OCI-LY1 (cell line): ENCODE measurements at regions not wholly inside any gene's neighbourhood (a gene's known extent, or its start where the extent isn't known, plus 50 kb on each side); places are given as distances from the start of the nearest gene placed in this dataset.

Source experiments
- H2AFZ ChIP-seq: fragments of 200-600 bp; sonication (generic), shearing (Covaris generic); 2 replicates; pipeline ENCODE4 v1.6.0; 2014; ENCODE audit warnings: antibody characterized with exemption, mild to moderate bottlenecking, low read length
- H3F3A ChIP-seq: fragments of 200-600 bp; sonication (generic), shearing (Covaris generic); 2 replicates; pipeline ENCODE4 v1.6.0; 2014; ENCODE audit warnings: mild to moderate bottlenecking, antibody characterized with exemption, low read length, moderate library complexity; ENCODE audit not compliant: insufficient read depth
- H3K27ac ChIP-seq: fragments of 200-600 bp; sonication (generic); 2 replicates; pipeline ENCODE4 v1.5.1; 2014; ENCODE audit warnings: low read length, mixed run types, mild to moderate bottlenecking, low read depth; ENCODE audit not compliant: poor library complexity, severe bottlenecking
- H3K27me3 ChIP-seq: fragments of 200-600 bp; sonication (generic); 2 replicates; pipeline ENCODE4 v1.6.0; 2014; ENCODE audit warnings: antibody characterized with exemption, mild to moderate bottlenecking, low read length, moderate library complexity; ENCODE audit not compliant: insufficient read depth
- H3K36me3 ChIP-seq: fragments of 200-600 bp; sonication (generic); 2 replicates; pipeline ENCODE4 v1.6.1; 2014; ENCODE audit warnings: mild to moderate bottlenecking, antibody characterized with exemption, low read length, moderate library complexity, mixed read lengths; ENCODE audit not compliant: insufficient read depth
- H3K4me1 ChIP-seq: fragments of 200-600 bp; sonication (generic); 2 replicates; pipeline ENCODE4 v1.5.1; 2014; ENCODE audit warnings: mild to moderate bottlenecking, low read length, moderate library complexity; ENCODE audit not compliant: insufficient read depth, severe bottlenecking
- H3K4me2 ChIP-seq: fragments of 200-600 bp; sonication (generic), shearing (Covaris generic); 2 replicates; pipeline ENCODE4 v1.6.1; 2014; ENCODE audit warnings: low read length
- H3K4me3 ChIP-seq: fragments of 200-600 bp; sonication (generic); 2 replicates; pipeline ENCODE4 v1.5.1; 2014; ENCODE audit warnings: low read length, low read depth, mild to moderate bottlenecking, mixed read lengths; ENCODE audit not compliant: poor library complexity, severe bottlenecking
- H3K79me2 ChIP-seq: fragments of 200-600 bp; shearing (Covaris generic); 2 replicates; pipeline ENCODE4 v1.6.1; 2016; ENCODE audit warnings: mixed run types, low read length, mixed read lengths; ENCODE audit not compliant: insufficient read depth
- H3K9ac ChIP-seq: fragments of 200-600 bp; sonication (generic), shearing (Covaris generic); 2 replicates; pipeline ENCODE4 v1.6.1; 2014; ENCODE audit warnings: mild to moderate bottlenecking, low read length, mixed read lengths
- H3K9me2 ChIP-seq: fragments of 200-600 bp; sonication (generic), shearing (Covaris generic); 2 replicates; pipeline ENCODE4 v1.6.1; 2014; ENCODE audit warnings: low read depth, mild to moderate bottlenecking, low read length, mixed read lengths
- H3K9me3 ChIP-seq: fragments of 200-600 bp; shearing (Covaris generic); 2 replicates; pipeline ENCODE4 v1.6.1; 2014; ENCODE audit warnings: low read length, mixed read lengths
- H4K20me1 ChIP-seq: fragments of 200-600 bp; sonication (generic), shearing (Covaris generic); 2 replicates; pipeline ENCODE4 v1.6.0; 2016; ENCODE audit warnings: mild to moderate bottlenecking, low read length; ENCODE audit not compliant: insufficient read depth
- CTCF ChIP-seq: fragments of 200-600 bp; sonication (generic), shearing (Covaris generic); IDR thresholded peaks from 2 replicates; pipeline ENCODE4 v1.5.1; 2017; ENCODE audit warnings: mild to moderate bottlenecking, antibody characterized with exemption, low read length, moderate library complexity, mixed read lengths
- EZH2 ChIP-seq: fragments of 200-600 bp; sonication (generic), shearing (Covaris generic); IDR thresholded peaks from 2 replicates; pipeline ENCODE4 v1.8.0; 2017; ENCODE audit warnings: borderline replicate concordance, mixed run types, mild to moderate bottlenecking, antibody characterized with exemption, low read length, moderate library complexity, mixed read lengths

- Histone ChIP-seq H3K36me3 (no peaks in the 10 kb centered on the region), H3K9me2 (no peaks in the 10 kb centered on the region), H3F3A (no peaks in the 10 kb centered on the region), H3K4me2 (no peak overlapping the region), H3K79me2 (no peaks in the 10 kb centered on the region), H3K9ac (no peak overlapping the region), H3K27me3 (no peaks in the 10 kb centered on the region), H3K4me1 (no peaks in the 10 kb centered on the region), H3K4me3 (no peak overlapping the region), H3K27ac (no peak overlapping the region), H4K20me1 (no peaks in the 10 kb centered on the region), H3K9me3 (no peaks in the 10 kb centered on the region), H2AFZ (no peak overlapping the region)
- TF ChIP-seq EZH2 (no peak), CTCF (no peak)
Observed at GRCh38 chr16:8426569-8426968, 163.7 kb downstream of the TMEM114 start.

DNA sequence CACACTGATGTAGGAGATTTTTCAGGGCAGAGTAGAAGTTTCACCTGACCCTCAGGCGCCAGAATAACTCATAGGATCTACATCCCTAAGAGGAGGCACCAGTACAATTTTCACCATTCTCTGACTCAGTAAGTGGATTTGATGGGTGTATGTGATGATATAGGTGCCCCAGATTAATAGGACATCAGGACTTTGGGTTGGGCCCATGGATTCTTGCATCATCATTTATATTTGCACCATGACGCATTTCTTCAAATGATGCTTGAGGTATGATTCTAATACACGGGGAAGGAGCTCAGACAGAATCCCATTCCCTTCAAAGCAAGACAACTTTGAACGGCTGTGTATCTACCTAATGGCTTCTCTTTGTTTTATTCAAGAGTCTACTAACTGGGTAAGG lies 173.2 kb downstream of the TMEM114 start:
- TF ChIP-seq CTCF (no peak), EZH2 (no peak)
- Histone ChIP-seq H3K9me3 (no peaks in the 10 kb centered on the region), H3K27me3 (no peaks in the 10 kb centered on the region), H3K9me2 (no peaks in the 10 kb centered on the region), H3K4me3 (no peak overlapping the region), H3K4me2 (no peak overlapping the region), H4K20me1 (no peaks in the 10 kb centered on the region), H3K4me1 (no peaks in the 10 kb centered on the region), H3K36me3 (no peaks in the 10 kb centered on the region), H3K79me2 (no peaks in the 10 kb centered on the region), H2AFZ (no peak overlapping the region), H3K27ac (no peak overlapping the region), H3K9ac (no peak overlapping the region), H3F3A (no peaks in the 10 kb centered on the region)

DNA sequence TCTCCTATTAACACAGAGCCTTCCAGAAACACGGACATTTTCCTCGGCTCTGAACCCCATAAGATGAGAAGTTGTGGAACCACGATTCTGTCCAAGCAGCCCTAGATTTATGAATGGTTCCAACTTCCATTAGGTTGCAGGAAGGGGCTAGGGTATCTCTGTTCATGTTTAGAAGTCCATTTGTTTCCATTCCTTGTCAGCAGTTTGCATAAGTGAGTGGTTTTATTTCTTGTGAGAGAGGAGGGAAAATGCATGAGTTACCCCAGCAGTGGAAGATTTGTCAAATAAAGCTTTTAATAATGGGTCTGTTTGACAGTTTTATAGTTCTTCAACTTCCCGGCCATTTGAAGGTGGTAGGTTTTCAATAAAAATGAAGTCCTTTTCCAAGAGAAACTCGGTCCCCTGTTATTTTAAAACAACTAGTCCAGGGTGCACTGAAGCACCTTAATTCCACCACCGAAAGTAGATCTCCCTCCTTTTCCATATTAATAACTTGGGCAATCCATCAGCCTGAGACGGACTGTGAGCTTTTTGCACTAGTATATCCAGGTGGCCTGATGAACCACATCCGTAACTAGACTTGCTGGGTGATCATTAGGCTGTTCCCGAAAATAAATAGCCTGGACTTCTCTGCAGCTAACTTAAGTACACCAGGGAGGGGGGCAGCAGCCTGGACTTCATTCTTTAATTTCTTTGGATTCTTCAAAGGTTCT lies 181.3 kb downstream of the TMEM114 start:
- H3K27me3 ChIP-seq = no peaks in the 10 kb centered on the region
- no peak for TF ChIP-seq EZH2
- no peak for TF ChIP-seq CTCF

More for the DNA sequence above, 181.3 kb downstream of the TMEM114 start:
- no peaks in the 10 kb centered on the region for H3F3A ChIP-seq
- no peak overlapping the region for H2AFZ ChIP-seq
- no peaks in the 10 kb centered on the region for H3K9me2 ChIP-seq
- no peaks in the 10 kb centered on the region for H3K9me3 ChIP-seq
- H4K20me1 ChIP-seq = no peaks in the 10 kb centered on the region
- H3K79me2 ChIP-seq = no peaks in the 10 kb centered on the region
- no peaks in the 10 kb centered on the region for H3K4me1 ChIP-seq
- no peak overlapping the region for H3K27ac ChIP-seq
- H3K4me2 ChIP-seq = no peak overlapping the region
- H3K4me3 ChIP-seq = no peak overlapping the region
- H3K9ac ChIP-seq = no peak overlapping the region
- no peaks in the 10 kb centered on the region for H3K36me3 ChIP-seq
